ENCODE measurements at regions not wholly inside any gene's neighbourhood (a gene's known extent, or its start where the extent isn't known, plus 50 kb on each side); places are given as distances from the start of the nearest gene placed in this dataset.

DNA sequence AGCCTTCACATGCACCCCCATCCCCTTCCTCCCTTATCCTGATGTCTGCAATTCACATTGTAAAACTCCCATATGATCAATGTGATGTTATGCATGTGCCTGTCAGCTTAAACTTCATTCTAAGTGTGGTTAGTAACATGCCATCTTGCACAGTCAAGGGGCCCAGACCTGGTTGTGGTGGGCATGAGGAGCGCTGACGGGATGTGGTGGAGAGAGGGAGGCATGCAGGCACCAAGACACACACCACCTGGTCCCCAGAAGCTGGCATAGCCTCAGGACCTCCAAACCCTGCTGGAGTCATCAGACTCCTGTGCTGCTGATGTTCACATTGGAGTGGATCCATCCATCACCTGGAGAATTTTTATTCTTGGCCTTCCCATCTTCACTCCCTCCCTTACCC, 90.5 kb upstream of the ABCC4 start:
- intact Hi-C loops (cut with micrococcal nuclease) = no loop called here
- Histone ChIP-seq H3K27me3 (ENCODE audit: control insufficient read depth in 2 of 2, insufficient read depth in 2 of 2, low read length in 2 of 2) (peaks cover 14 to 15% of the 10 kb centered on the region in 2 experiments), H3K9ac (replicated peaks; ENCODE audit: extremely low read depth, insufficient read depth, low read length) (no peak overlapping the region), H4K20me1 (replicated peaks; ENCODE audit: control insufficient read depth, extremely low read depth, insufficient read depth, low read length) (no peaks in the 10 kb centered on the region), H3K9me3 (replicated peaks; ENCODE audit: control insufficient read depth, insufficient read depth, low read length) (no peaks in the 10 kb centered on the region), H2AFZ (ENCODE audit: low read depth, low read length) (no peak overlapping the region), H3K4me3 (replicated peaks in 1 of 3; ENCODE audit: insufficient read depth in 1 of 3, low read depth in 1 of 3, low read length in 3 of 3) (no peak overlapping the region), H3K79me2 (ENCODE audit: control insufficient read depth, insufficient read depth, low read length) (no peaks in the 10 kb centered on the region), H3K27ac (ENCODE audit: insufficient read depth, low read depth, low read length) (no peak overlapping the region), H3K9me1 (replicated peaks; ENCODE audit: control insufficient read depth, extremely low read depth, insufficient read depth, low read length) (no peaks in the 10 kb centered on the region), H3K4me2 (ENCODE audit: insufficient read depth, low read length) (no peak overlapping the region), H3K4me1 (ENCODE audit: control insufficient read depth, extremely low read depth, insufficient read depth, low read length) (no peaks in the 10 kb centered on the region), H3K36me3 (ENCODE audit: control insufficient read depth in 2 of 2, extremely low read depth in 1 of 2, insufficient read depth in 2 of 2, low read length in 2 of 2) (no peaks in the 10 kb centered on the region)
- BruUV-seq (replicated peaks) = no TSS peak
- ChIA-PET POLR2A (no interaction called here), CTCF (interaction anchor here (1.1 to 2.6 kb wide), 4 partner anchors 10 to 202 kb away, joined by 3 to 17 read pairs (median 5); no protein-coding TSS in a partner anchor)
- DNase-seq (ENCODE audit: low read depth, low spot score) (no peak), FAIRE-seq (no peak)
- TF ChIP-seq, protein P1, sequence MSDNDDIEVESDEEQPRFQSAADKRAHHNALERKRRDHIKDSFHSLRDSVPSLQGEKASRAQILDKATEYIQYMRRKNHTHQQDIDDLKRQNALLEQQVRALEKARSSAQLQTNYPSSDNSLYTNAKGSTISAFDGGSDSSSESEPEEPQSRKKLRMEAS (IDR thresholded peaks at IDR 0.05; ENCODE audit: insufficient read depth, insufficient read length) = no peak
- TF ChIP-seq EZH2 (IDR thresholded peaks at IDR 0.05; ENCODE audit: borderline replicate concordance, low read depth, low read length, severe bottlenecking) (no peak), FOS (IDR thresholded peaks at IDR 0.05; ENCODE audit: borderline replicate concordance, insufficient read depth, low read length) (no peak), GATA2 (IDR thresholded peaks at IDR 0.05; ENCODE audit: insufficient read depth, insufficient read length, low read depth, low read length) (no peak), JUN (IDR thresholded peaks at IDR 0.05; ENCODE audit: borderline replicate concordance, insufficient read depth, insufficient read length, low read depth) (no peak), POLR2A (IDR thresholded peaks at IDR 0.05; ENCODE audit: low read depth, low read length) (no peak), MYC (IDR thresholded peaks at IDR 0.05; ENCODE audit: low read depth, low read length) (no peak), POLR2AphosphoS5 (IDR thresholded peaks at IDR 0.05; ENCODE audit: insufficient read depth, low read depth, low read length) (no peak)
- TF ChIP-seq, protein P2, sequence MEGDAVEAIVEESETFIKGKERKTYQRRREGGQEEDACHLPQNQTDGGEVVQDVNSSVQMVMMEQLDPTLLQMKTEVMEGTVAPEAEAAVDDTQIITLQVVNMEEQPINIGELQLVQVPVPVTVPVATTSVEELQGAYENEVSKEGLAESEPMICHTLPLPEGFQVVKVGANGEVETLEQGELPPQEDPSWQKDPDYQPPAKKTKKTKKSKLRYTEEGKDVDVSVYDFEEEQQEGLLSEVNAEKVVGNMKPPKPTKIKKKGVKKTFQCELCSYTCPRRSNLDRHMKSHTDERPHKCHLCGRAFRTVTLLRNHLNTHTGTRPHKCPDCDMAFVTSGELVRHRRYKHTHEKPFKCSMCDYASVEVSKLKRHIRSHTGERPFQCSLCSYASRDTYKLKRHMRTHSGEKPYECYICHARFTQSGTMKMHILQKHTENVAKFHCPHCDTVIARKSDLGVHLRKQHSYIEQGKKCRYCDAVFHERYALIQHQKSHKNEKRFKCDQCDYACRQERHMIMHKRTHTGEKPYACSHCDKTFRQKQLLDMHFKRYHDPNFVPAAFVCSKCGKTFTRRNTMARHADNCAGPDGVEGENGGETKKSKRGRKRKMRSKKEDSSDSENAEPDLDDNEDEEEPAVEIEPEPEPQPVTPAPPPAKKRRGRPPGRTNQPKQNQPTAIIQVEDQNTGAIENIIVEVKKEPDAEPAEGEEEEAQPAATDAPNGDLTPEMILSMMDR (IDR thresholded peaks at IDR 0.05; ENCODE audit: extremely low read depth in 1 of 2, insufficient read depth in 1 of 2, low read depth in 1 of 2, low read length in 2 of 2) = no peak
- dilution Hi-C loops (cut with MboI; ENCODE audit: extremely low pct_ligation_motif_present, low sequenced_read_pairs) = no loop called here
